Skeletal muscle cell (primary cell): ENCODE measurements at regions not wholly inside any gene's neighbourhood (a gene's known extent, or its start where the extent isn't known, plus 50 kb on each side); places are given as distances from the start of the nearest gene placed in this dataset.
"Not testable (repeated sequence)": the region's sequence is repeated elsewhere in the genome, so short reads cannot be mapped to it uniquely, and the experiment has no call there.

Source experiments
- DNase-seq: peaks from one replicate; pipeline ENCODE4 v3.0.0-alpha.2; 2010; ENCODE audit warnings: low read depth
- H3K4me3 ChIP-seq: 2 replicates; pipeline ENCODE4 v1.5.1; 2011; ENCODE audit warnings: low read depth, mild to moderate bottlenecking, control low read depth, low read length, moderate library complexity

GRCh38 chr10:114728325-114728724 is 70.2 kb upstream of the ABLIM1 start:
- H3K4me3 ChIP-seq, result no peak overlapping the region
- DNase-seq, result no peak

GRCh38 chr10:114729103-114729659 is 71.1 kb upstream of the ABLIM1 start:
- DNase-seq, result no peak
- H3K4me3 ChIP-seq, result no peak overlapping the region

GRCh38 chr10:114730291-114730690 is 72.2 kb upstream of the ABLIM1 start:
- DNase-seq, result no peak
- no peak overlapping the region for H3K4me3 ChIP-seq

- H3K4me3 ChIP-seq, result no peak overlapping the region
- no peak for DNase-seq
Measured at GRCh38 chr10:114732931-114733330, 74.9 kb upstream of the ABLIM1 start.

- DNase-seq, result no peak
- no peak overlapping the region for H3K4me3 ChIP-seq
Measured at GRCh38 chr10:114735946-114736345, 77.9 kb upstream of the ABLIM1 start.

- H3K4me3 ChIP-seq, result no peak overlapping the region
- DNase-seq, result no peak
Measured at GRCh38 chr10:114743521-114744231, 77.9 kb upstream of the FHIP2A start.

- no peak for DNase-seq
- H3K4me3 ChIP-seq, result no peak overlapping the region
Measured at GRCh38 chr10:114746531-114746930, 75.0 kb upstream of the FHIP2A start.

- no peak for DNase-seq
- H3K4me3 ChIP-seq, result no peak overlapping the region
Measured at GRCh38 chr10:114748241-114748640, 73.3 kb upstream of the FHIP2A start.

GRCh38 chr10:114749014-114749413 is 72.6 kb upstream of the FHIP2A start:
- no peak overlapping the region for H3K4me3 ChIP-seq
- no peak for DNase-seq

GRCh38 chr10:114749510-114749909 is 72.1 kb upstream of the FHIP2A start:
- no peak for DNase-seq
- no peak overlapping the region for H3K4me3 ChIP-seq

GRCh38 chr10:114751856-114752255 is 69.7 kb upstream of the FHIP2A start:
- no peak overlapping the region for H3K4me3 ChIP-seq
- no peak for DNase-seq

GRCh38 chr10:114752570-114752969 is 69.0 kb upstream of the FHIP2A start:
- H3K4me3 ChIP-seq, DNase-seq: not testable (repeated sequence)

- DNase-seq, result no peak
- H3K4me3 ChIP-seq, result no peak overlapping the region
Measured at GRCh38 chr10:114753126-114753525, 68.5 kb upstream of the FHIP2A start.

- no peak overlapping the region for H3K4me3 ChIP-seq
- no peak for DNase-seq
Measured at GRCh38 chr10:114754445-114755320, 66.9 kb upstream of the FHIP2A start.

- DNase-seq, result no peak
- H3K4me3 ChIP-seq, result no peak overlapping the region
Measured at GRCh38 chr10:114755537-114755936, 66.0 kb upstream of the FHIP2A start.

GRCh38 chr10:114758331-114758730 is 63.2 kb upstream of the FHIP2A start:
- no peak for DNase-seq
- H3K4me3 ChIP-seq, result no peak overlapping the region

- H3K4me3 ChIP-seq, result no peak overlapping the region
- no peak for DNase-seq
Measured at GRCh38 chr10:114761205-114762193, 60.1 kb upstream of the FHIP2A start.

GRCh38 chr10:114762811-114763210 is 58.8 kb upstream of the FHIP2A start:
- H3K4me3 ChIP-seq, result no peak overlapping the region
- no peak for DNase-seq

GRCh38 chr10:114764656-114765055 is 56.9 kb upstream of the FHIP2A start:
- DNase-seq, result no peak
- H3K4me3 ChIP-seq, result no peak overlapping the region
